ENCODE measurements at regions not wholly inside any gene's neighbourhood (a gene's known extent, or its start where the extent isn't known, plus 50 kb on each side); places are given as distances from the start of the nearest gene placed in this dataset.

GRCh38 chr6:139500977-139501376, 126.5 kb upstream of the CITED2 start:
- in situ Hi-C loops (cut with HindIII; ENCODE audit: low sequenced_read_pairs): no loop called here

- in situ Hi-C loops (cut with HindIII; ENCODE audit: low sequenced_read_pairs): no loop called here
Measured at GRCh38 chr6:139498715-139499114, 124.3 kb upstream of the CITED2 start.

GRCh38 chr6:139497345-139497961, 123.0 kb upstream of the CITED2 start:
- in situ Hi-C loops (cut with HindIII; ENCODE audit: low sequenced_read_pairs): no loop called here

- in situ Hi-C loops (cut with HindIII; ENCODE audit: low sequenced_read_pairs): no loop called here
Measured at GRCh38 chr6:139496654-139497344, 122.4 kb upstream of the CITED2 start.

- in situ Hi-C loops (cut with HindIII; ENCODE audit: low sequenced_read_pairs): no loop called here
Measured at GRCh38 chr6:139494376-139494990, 120.0 kb upstream of the CITED2 start.

GRCh38 chr6:139490482-139490881, 116.0 kb upstream of the CITED2 start:
- in situ Hi-C loops (cut with HindIII; ENCODE audit: low sequenced_read_pairs): no loop called here

GRCh38 chr6:139486476-139486799, 112.0 kb upstream of the CITED2 start:
- in situ Hi-C loops (cut with HindIII; ENCODE audit: low sequenced_read_pairs): no loop called here

GRCh38 chr6:139485742-139486475, 111.5 kb upstream of the CITED2 start:
- in situ Hi-C loops (cut with HindIII; ENCODE audit: low sequenced_read_pairs): no loop called here

GRCh38 chr6:139485185-139485584, 110.7 kb upstream of the CITED2 start:
- in situ Hi-C loops (cut with HindIII; ENCODE audit: low sequenced_read_pairs): no loop called here

- in situ Hi-C loops (cut with HindIII; ENCODE audit: low sequenced_read_pairs): no loop called here
Measured at GRCh38 chr6:139483079-139483478, 108.6 kb upstream of the CITED2 start.

GRCh38 chr6:139482287-139482686, 107.8 kb upstream of the CITED2 start:
- in situ Hi-C loops (cut with HindIII; ENCODE audit: low sequenced_read_pairs): no loop called here

- in situ Hi-C loops (cut with HindIII; ENCODE audit: low sequenced_read_pairs): no loop called here
Measured at GRCh38 chr6:139480356-139481165, 106.1 kb upstream of the CITED2 start.

GRCh38 chr6:139479433-139480222, 105.2 kb upstream of the CITED2 start:
- in situ Hi-C loops (cut with HindIII; ENCODE audit: low sequenced_read_pairs): no loop called here

GRCh38 chr6:139475646-139476045, 101.2 kb upstream of the CITED2 start:
- in situ Hi-C loops (cut with HindIII; ENCODE audit: low sequenced_read_pairs): no loop called here

GRCh38 chr6:139475241-139475640, 100.8 kb upstream of the CITED2 start:
- in situ Hi-C loops (cut with HindIII; ENCODE audit: low sequenced_read_pairs): no loop called here

- in situ Hi-C loops (cut with HindIII; ENCODE audit: low sequenced_read_pairs): no loop called here
Measured at GRCh38 chr6:139474145-139475108, 100.0 kb upstream of the CITED2 start.

- in situ Hi-C loops (cut with HindIII; ENCODE audit: low sequenced_read_pairs): no loop called here
Measured at GRCh38 chr6:139473731-139474130, 99.3 kb upstream of the CITED2 start.

GRCh38 chr6:139473231-139473701, 98.8 kb upstream of the CITED2 start:
- in situ Hi-C loops (cut with HindIII; ENCODE audit: low sequenced_read_pairs): no loop called here
